Stimulated activated CD4-positive, alpha-beta T cell treated with anti-CD3 and anti-CD28 coated beads, Interleukin-12 subunit alpha, Interleukin-12 subunit beta, amount 100 ng/mL, for 24 hours (primary cell): ENCODE measurements at regions not wholly inside any gene's neighbourhood (a gene's known extent, or its start where the extent isn't known, plus 50 kb on each side); places are given as distances from the start of the nearest gene placed in this dataset.
"Not testable (repeated sequence)": the region's sequence is repeated elsewhere in the genome, so short reads cannot be mapped to it uniquely, and the experiment has no call there.

ENCODE experiments used
- DNase-seq, 2 experiments: peaks; one replicate each; pipeline ENCODE4 v3.0.0-alpha.2; 2020; ENCODE audit warnings: low read depth in 2 of 2

GRCh38 chr4:189592890-189593289, 347.8 kb upstream of the FRG1 start:
- no peak for DNase-seq

- DNase-seq: no peak
Observed at GRCh38 chr4:189597341-189597740, 343.3 kb upstream of the FRG1 start.

- no peak for DNase-seq
Observed at GRCh38 chr4:189600264-189600663, 340.4 kb upstream of the FRG1 start.

GRCh38 chr4:189600718-189601435, 339.8 kb upstream of the FRG1 start:
- DNase-seq: no peak

- DNase-seq: not testable (repeated sequence)
Observed at GRCh38 chr4:189602827-189603226, 337.8 kb upstream of the FRG1 start.

- DNase-seq: not testable (repeated sequence)
Observed at GRCh38 chr4:189610571-189610970, 330.1 kb upstream of the FRG1 start.

GRCh38 chr4:189613207-189613606, 327.5 kb upstream of the FRG1 start:
- DNase-seq: no peak

- no peak for DNase-seq
Observed at GRCh38 chr4:189615217-189615663, 325.4 kb upstream of the FRG1 start.

GRCh38 chr4:189617741-189618140, 322.9 kb upstream of the FRG1 start:
- not testable (repeated sequence) for DNase-seq

- DNase-seq: not testable (repeated sequence)
Observed at GRCh38 chr4:189619441-189620250, 321.0 kb upstream of the FRG1 start.

- DNase-seq: not testable (repeated sequence)
Observed at GRCh38 chr4:189622574-189622973, 318.1 kb upstream of the FRG1 start.

GRCh38 chr4:189627041-189627440, 313.6 kb upstream of the FRG1 start:
- not testable (repeated sequence) for DNase-seq

- not testable (repeated sequence) for DNase-seq
Observed at GRCh38 chr4:189629733-189630132, 310.9 kb upstream of the FRG1 start.

GRCh38 chr4:189630913-189631567, 309.6 kb upstream of the FRG1 start:
- DNase-seq: not testable (repeated sequence)

- DNase-seq: not testable (repeated sequence)
Observed at GRCh38 chr4:189631568-189631916, 309.1 kb upstream of the FRG1 start.

- DNase-seq: not testable (repeated sequence)
Observed at GRCh38 chr4:189650436-189650835, 290.2 kb upstream of the FRG1 start.

GRCh38 chr4:189653130-189653653, 287.5 kb upstream of the FRG1 start:
- DNase-seq: not testable (repeated sequence)

- not testable (repeated sequence) for DNase-seq
Observed at GRCh38 chr4:189653983-189654382, 286.7 kb upstream of the FRG1 start.

- DNase-seq: not testable (repeated sequence)
Observed at GRCh38 chr4:189654396-189654795, 286.3 kb upstream of the FRG1 start.

- not testable (repeated sequence) for DNase-seq
Observed at GRCh38 chr4:189655817-189656216, 284.9 kb upstream of the FRG1 start.

- no peak for DNase-seq
Observed at GRCh38 chr4:189656641-189657040, 284.0 kb upstream of the FRG1 start.

GRCh38 chr4:189658259-189658658, 282.4 kb upstream of the FRG1 start:
- not testable (repeated sequence) for DNase-seq
